Activated CD4-positive, alpha-beta memory T cell treated with anti-CD3 and anti-CD28 coated beads, Interleukin-2, amount 10 ng/mL, durations not matched to agents 7 days and 5 days (primary cell): ENCODE measurements at regions not wholly inside any gene's neighbourhood (a gene's known extent, or its start where the extent isn't known, plus 50 kb on each side); places are given as distances from the start of the nearest gene placed in this dataset.
"Not testable (repeated sequence)": the region's sequence is repeated elsewhere in the genome, so short reads cannot be mapped to it uniquely, and the experiment has no call there.

ENCODE experiments used
- CTCF ChIA-PET: fragments of 350-600 bp; sonication (Branson Sonifier 250); formaldehyde crosslinking; loops from one replicate; lab custom pipeline; 2021; ENCODE audit warnings: antibody characterized with exemption, inconsistent platforms; lab: Charles Lee
- POLR2A ChIA-PET: fragments of 350-600 bp; sonication (Branson Sonifier 250); formaldehyde crosslinking; loops from one replicate; lab custom pipeline; 2021; ENCODE audit warnings: antibody characterized with exemption; lab: Charles Lee
- DNase-seq: peaks from one replicate; pipeline ENCODE4 v3.0.0-alpha.2; 2020
- H3K27ac Mint-ChIP-seq: one replicate; pipeline ENCODE4 v1.8.0; 2021; ENCODE audit warnings: mild to moderate bottlenecking, mixed read lengths
- H3K27me3 Mint-ChIP-seq: one replicate; pipeline ENCODE4 v1.8.0; 2021; ENCODE audit warnings: mixed read lengths
- H3K36me3 Mint-ChIP-seq: one replicate; pipeline ENCODE4 v1.8.0; 2021; ENCODE audit warnings: low read depth, mixed read lengths
- H3K4me1 Mint-ChIP-seq: one replicate; pipeline ENCODE4 v1.8.0; 2021; ENCODE audit warnings: mixed read lengths
- H3K4me3 Mint-ChIP-seq: one replicate; pipeline ENCODE4 v1.8.0; 2021; ENCODE audit warnings: mild to moderate bottlenecking, mixed read lengths
- H3K9me3 Mint-ChIP-seq: one replicate; pipeline ENCODE4 v1.8.0; 2021; ENCODE audit warnings: mixed read lengths

GRCh38 chr18:40313030-40313642, 1641.9 kb upstream of the PIK3C3 start:
- H3K4me3 Mint-ChIP-seq = no peak overlapping the region
- no peak for DNase-seq
- peaks cover 8% of the 10 kb centered on the region for H3K9me3 Mint-ChIP-seq
- no peak overlapping the region for H3K27ac Mint-ChIP-seq
- no peaks in the 10 kb centered on the region for H3K4me1 Mint-ChIP-seq
- POLR2A ChIA-PET = no interaction called here
- CTCF ChIA-PET = no interaction called here
- H3K27me3 Mint-ChIP-seq = no peaks in the 10 kb centered on the region
- no peaks in the 10 kb centered on the region for H3K36me3 Mint-ChIP-seq

- ChIA-PET CTCF (no interaction called here), POLR2A (no interaction called here)
- Mint-ChIP-seq H3K36me3 (no peaks in the 10 kb centered on the region), H3K27ac (no peak overlapping the region), H3K4me1 (no peaks in the 10 kb centered on the region), H3K4me3 (no peak overlapping the region), H3K9me3 (peaks cover 13% of the 10 kb centered on the region), H3K27me3 (no peaks in the 10 kb centered on the region)
- DNase-seq = no peak
Measured at GRCh38 chr18:40307627-40308026, 1647.4 kb upstream of the PIK3C3 start.

DNA sequence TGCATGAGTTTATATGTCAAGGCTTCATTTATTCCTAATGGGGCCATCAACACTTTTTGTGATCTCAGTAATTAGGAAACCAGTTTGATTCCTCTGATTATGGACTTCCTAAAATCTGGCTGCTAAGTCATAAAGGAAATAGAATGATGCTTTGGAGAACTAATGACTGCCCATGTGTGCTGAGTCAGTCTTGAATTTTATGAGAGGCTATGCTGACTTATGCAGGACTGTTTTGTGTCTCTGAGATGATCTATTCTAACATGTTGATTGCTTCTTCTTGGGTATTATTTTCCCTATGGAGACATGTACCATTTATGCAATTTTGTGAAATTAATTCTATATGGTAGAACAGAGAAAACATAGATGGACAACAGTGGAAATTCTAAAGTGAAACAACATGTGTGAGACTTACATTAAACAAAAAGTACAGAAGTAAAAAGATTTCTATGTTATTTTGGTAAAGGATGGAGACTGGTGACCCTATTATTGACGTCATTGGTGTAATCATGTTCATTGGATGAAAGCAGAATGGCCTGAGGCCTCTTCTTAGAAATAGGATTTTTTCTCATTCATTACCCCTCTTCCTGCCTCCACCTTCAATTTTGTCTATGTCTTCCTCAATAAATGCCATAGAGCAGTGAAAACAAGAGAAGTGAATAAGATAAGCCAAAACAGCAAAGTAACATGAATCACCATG, 1658.2 kb upstream of the PIK3C3 start:
- no peak overlapping the region for H3K27ac Mint-ChIP-seq
- H3K9me3 Mint-ChIP-seq = peaks cover 13% of the 10 kb centered on the region
- H3K36me3 Mint-ChIP-seq = no peaks in the 10 kb centered on the region
- H3K4me3 Mint-ChIP-seq = no peak overlapping the region
- no peaks in the 10 kb centered on the region for H3K4me1 Mint-ChIP-seq
- DNase-seq = no peak
- CTCF ChIA-PET = no interaction called here
- POLR2A ChIA-PET = no interaction called here
- no peaks in the 10 kb centered on the region for H3K27me3 Mint-ChIP-seq

DNA sequence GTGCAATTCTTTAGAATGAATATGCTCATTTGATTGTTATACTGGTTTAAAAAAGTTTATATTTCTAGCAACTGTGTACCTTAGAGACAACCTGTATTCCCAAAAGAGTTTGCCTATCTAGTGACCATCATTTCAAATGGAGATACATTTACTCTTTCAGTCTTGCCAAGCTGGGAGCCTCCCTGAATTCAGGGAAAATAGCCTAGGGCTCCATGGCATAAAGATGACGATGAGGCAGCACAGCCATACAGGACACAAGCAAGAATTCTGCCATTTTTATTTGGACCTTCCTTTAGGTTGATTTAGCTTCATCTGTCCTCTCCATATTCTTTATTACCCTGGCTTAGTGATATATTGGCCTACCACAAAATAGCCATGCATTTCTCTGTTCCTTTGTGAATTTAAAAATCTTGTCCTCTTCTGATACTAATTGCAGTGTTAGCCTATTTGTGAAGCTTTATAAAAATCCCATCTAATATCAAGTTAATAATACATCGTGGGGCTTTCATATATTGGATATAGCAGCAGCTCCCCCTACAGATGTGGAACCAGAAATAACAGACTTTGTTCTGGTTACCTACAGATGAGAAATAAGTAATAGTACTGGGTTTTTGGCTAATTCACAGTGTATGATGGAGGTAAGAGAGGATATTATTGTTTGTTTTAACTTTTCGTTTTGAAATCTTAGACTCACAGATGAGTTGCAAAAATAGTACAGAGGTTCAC, 1661.9 kb upstream of the PIK3C3 start:
- no peak for DNase-seq
- POLR2A ChIA-PET = no interaction called here
- peaks cover 12% of the 10 kb centered on the region for H3K9me3 Mint-ChIP-seq
- no peak overlapping the region for H3K27ac Mint-ChIP-seq
- no peaks in the 10 kb centered on the region for H3K4me1 Mint-ChIP-seq
- no peaks in the 10 kb centered on the region for H3K27me3 Mint-ChIP-seq
- H3K4me3 Mint-ChIP-seq = no peak overlapping the region
- no peaks in the 10 kb centered on the region for H3K36me3 Mint-ChIP-seq
- CTCF ChIA-PET = no interaction called here

DNA sequence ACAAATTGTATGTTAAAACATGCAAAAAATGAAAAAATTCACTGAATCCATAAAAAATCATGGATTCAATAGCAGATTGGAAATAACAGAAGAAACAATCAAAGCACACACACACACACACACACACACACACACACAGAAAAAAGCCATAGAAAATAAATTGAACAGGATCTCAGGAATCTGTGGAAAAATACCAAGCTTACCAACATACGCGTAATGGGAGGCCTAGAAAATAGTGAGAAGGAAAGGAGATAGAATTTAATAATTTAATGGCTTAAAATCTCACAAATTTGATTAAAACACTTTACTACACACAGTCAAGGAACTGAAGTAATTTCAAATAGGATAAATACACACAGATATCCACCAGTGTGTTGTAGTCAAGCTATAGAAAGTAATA, 1671.5 kb upstream of the PIK3C3 start:
- Mint-ChIP-seq H3K27me3 (no peaks in the 10 kb centered on the region), H3K9me3 (peaks cover 4% of the 10 kb centered on the region), H3K27ac (no peak overlapping the region), H3K4me1 (no peaks in the 10 kb centered on the region), H3K36me3 (no peaks in the 10 kb centered on the region), H3K4me3 (no peak overlapping the region)
- POLR2A ChIA-PET = no interaction called here
- CTCF ChIA-PET = no interaction called here
- no peak for DNase-seq

DNA sequence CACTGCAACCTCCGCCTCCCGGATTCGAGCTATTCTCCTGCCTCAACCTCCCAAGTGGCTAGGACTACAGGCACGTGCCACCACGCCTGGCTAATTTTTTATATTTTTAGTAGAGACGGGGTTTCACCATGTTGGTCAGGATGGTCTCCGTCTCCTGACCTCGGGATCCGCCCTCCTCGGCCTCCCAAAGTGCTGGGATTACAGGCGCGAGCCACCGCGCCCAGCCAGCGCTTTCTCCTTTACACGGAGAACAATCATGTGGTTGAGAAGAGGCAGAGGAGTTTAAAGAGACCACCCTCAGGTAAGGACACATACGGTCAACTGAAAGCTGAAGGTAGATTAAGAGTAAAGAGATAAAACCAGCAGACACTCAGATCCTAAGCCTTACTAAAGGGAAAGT, 1673.7 kb upstream of the PIK3C3 start:
- CTCF ChIA-PET, DNase-seq, H3K27ac Mint-ChIP-seq, POLR2A ChIA-PET, H3K4me3 Mint-ChIP-seq, H3K36me3 Mint-ChIP-seq, H3K4me1 Mint-ChIP-seq, H3K27me3 Mint-ChIP-seq: not testable (repeated sequence)
- peaks cover 10% of the 10 kb centered on the region for H3K9me3 Mint-ChIP-seq

DNA sequence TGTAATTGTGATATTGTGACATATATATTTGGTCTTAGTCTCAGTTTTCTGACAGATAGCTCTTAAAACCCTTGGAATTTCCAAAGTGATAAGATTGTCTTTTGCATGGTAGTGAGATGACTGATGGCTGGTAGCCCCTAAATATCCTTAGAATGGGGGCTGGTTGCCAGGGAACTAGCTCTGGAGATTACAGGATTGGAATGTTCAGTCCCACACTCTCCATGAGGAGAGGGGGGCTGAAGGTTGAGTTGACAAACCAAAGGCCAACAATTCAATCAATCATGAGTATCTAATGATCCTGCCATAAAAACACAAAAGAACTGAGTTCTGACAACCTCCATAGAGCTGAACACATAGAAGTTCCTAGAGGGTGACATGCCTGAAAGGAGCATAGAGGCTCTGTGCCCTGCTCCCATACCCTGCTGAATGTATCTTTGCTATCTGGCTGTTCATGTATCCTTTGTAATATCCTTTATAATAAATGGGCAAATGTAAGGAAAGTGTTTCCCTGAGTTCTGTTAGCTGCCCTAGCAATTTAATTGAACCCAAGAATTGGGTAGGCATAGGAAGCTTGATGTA, 1680.3 kb upstream of the PIK3C3 start:
- H3K36me3 Mint-ChIP-seq = no peaks in the 10 kb centered on the region
- H3K9me3 Mint-ChIP-seq = peaks cover 18% of the 10 kb centered on the region
- H3K4me1 Mint-ChIP-seq = no peaks in the 10 kb centered on the region
- DNase-seq = no peak
- H3K27ac Mint-ChIP-seq = no peak overlapping the region
- ChIA-PET POLR2A (no interaction called here), CTCF (no interaction called here)
- H3K27me3 Mint-ChIP-seq = no peaks in the 10 kb centered on the region
- no peak overlapping the region for H3K4me3 Mint-ChIP-seq

DNA sequence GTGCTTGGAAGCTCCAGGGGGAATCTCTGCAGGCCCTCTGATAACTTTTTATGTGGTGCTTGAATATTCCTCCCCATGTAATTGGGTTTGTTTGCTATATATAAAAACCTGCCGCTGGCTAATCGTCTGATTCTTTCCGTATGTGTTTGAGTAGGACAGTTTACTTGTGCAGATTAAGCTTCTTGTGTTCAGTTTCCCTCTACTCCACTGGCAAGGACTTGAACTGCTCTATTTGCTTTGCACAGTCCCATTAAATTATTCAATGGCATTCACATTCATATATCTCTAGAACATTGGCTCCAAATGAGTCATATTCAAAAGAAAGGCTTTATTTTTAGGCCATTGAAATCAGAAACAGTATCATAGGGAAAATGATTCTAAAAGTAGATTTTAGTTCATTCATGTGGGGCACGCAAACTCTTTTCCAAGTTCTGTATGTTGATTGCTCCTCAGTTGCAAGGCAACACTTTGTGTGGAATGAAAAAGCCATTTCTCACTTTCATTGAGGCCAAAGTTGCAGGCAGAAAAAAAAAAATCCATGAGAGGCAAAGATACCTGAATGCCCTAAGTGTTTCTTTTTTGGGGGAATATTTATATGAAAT, 1682.3 kb upstream of the PIK3C3 start:
- peaks cover 23% of the 10 kb centered on the region for H3K9me3 Mint-ChIP-seq
- no peak for DNase-seq

DNA sequence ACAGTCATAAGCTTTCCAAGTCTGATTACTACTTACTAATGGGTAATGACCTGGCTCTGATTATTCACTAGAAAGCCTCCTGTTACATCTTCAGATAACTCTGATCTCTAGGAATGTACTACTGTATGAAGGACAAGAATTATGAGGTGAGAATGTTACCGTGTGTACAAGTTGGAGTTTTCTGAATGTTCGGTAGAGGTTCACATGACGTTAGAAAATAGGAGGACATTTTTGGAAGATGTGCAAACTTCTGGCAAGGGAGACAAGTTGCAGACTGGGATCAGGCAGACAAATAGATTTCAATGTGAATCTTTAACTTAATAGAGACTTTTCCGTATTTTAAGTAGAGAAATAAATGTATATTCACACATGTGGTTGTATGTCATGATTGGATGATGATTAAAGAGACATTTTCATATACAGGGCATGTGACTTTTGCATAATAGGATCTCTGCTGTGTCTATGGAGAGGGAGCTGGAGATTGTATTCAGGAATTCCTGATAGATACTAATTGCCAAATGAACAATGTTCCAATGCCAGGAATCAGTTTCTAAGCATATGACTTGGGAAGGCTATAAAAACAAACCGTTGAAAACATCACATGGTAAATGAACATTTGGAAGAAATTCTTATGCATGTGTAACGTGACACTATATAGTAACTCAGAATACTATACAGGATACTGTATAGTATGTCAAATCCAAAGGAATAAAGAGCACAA, 1695.8 kb upstream of the PIK3C3 start:
- H3K4me3 Mint-ChIP-seq = no peak overlapping the region
- no peak for DNase-seq
- ChIA-PET CTCF (no interaction called here), POLR2A (no interaction called here)
- no peaks in the 10 kb centered on the region for H3K27me3 Mint-ChIP-seq
- no peak overlapping the region for H3K27ac Mint-ChIP-seq
- no peaks in the 10 kb centered on the region for H3K36me3 Mint-ChIP-seq
- H3K4me1 Mint-ChIP-seq = no peaks in the 10 kb centered on the region
- peaks cover 11% of the 10 kb centered on the region for H3K9me3 Mint-ChIP-seq

More for the DNA sequence above, 1682.3 kb upstream of the PIK3C3 start:
- ChIA-PET POLR2A (no interaction called here), CTCF (no interaction called here)
- H3K4me3 Mint-ChIP-seq = no peak overlapping the region
- no peaks in the 10 kb centered on the region for H3K4me1 Mint-ChIP-seq
- H3K27me3 Mint-ChIP-seq = no peaks in the 10 kb centered on the region
- no peak overlapping the region for H3K27ac Mint-ChIP-seq
- no peaks in the 10 kb centered on the region for H3K36me3 Mint-ChIP-seq

DNA sequence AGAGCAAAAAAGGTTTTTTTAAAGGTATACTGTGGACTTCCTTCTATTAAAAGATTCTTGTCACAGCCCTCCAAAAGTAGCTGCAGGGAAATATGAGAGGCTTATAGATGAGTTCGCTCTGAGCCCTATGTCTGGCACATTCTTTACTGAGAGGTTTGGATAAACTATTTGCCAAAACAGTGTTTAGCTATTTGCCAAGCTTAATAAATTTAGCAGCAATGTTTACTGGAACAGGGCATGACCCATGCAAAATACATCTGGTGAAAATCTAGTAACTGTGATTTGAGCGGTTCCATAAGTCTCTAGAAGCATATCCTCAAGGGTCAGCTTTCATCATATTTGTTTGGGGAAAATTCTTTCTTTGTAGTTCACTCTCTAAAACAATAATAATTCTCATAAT, 1696.7 kb upstream of the PIK3C3 start:
- CTCF ChIA-PET = no interaction called here
- DNase-seq = no peak
- Mint-ChIP-seq H3K27ac (no peak overlapping the region), H3K4me3 (no peak overlapping the region), H3K9me3 (peaks cover 12% of the 10 kb centered on the region), H3K36me3 (no peaks in the 10 kb centered on the region), H3K4me1 (no peaks in the 10 kb centered on the region), H3K27me3 (no peaks in the 10 kb centered on the region)
- POLR2A ChIA-PET = no interaction called here

DNA sequence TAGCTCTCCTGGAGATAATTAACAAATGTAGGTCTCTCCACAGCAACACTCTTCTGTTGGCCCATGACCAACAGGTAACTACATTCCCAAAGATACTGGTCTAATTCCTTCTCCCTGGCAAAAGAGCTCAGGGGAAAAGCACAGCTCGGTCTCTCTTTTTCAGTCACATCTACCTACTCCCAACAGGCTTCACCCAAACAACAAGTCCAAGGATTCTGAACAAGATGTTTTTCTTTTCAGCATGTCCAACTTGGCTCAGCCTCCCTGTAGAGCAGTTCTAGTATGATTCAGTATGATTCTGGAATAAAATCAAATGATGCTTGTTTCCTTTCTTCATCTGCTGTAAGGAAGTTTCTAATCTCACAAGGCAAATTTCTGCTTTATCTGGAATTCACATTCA, 1704.8 kb upstream of the PIK3C3 start:
- DNase-seq = no peak
- Mint-ChIP-seq H3K27ac (no peak overlapping the region), H3K36me3 (no peaks in the 10 kb centered on the region), H3K4me1 (no peaks in the 10 kb centered on the region), H3K27me3 (no peaks in the 10 kb centered on the region), H3K9me3 (peaks cover 11% of the 10 kb centered on the region), H3K4me3 (no peak overlapping the region)
- ChIA-PET CTCF (no interaction called here), POLR2A (no interaction called here)

DNA sequence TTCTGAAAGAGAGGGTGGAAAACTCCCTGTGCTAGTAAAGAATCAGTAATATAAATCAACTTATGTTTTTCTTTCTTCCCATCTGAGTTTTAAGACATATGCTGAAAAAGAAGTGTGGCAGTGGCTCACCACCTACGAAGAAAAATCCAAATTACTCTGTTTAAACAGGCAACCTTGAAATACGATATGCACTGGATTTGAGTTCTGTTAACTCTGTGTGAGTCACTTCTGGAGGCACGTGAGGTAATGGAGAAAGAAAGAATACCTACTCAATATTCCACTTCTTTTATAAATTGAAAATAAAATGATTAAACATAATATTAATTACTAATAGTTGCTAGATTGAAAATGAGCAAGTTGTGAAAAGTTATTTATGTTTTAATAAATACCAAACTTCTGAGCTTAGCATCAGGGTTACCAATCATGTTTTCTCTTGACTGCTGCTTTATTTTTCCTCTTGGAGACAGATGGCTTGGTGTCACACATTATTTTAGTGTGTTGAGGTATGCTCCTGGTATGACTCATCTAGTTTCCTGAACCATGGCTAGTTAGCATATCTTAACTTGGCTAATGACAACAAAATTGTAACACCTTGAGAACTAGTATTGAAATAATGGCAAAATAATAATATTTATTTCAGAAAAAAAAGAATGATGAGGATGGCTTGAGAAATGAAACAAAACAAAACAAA, 1705.5 kb upstream of the PIK3C3 start:
- Mint-ChIP-seq H3K9me3 (peaks cover 14% of the 10 kb centered on the region), H3K27ac (no peak overlapping the region), H3K36me3 (no peaks in the 10 kb centered on the region), H3K4me1 (no peaks in the 10 kb centered on the region), H3K4me3 (no peak overlapping the region), H3K27me3 (no peaks in the 10 kb centered on the region)
- no peak for DNase-seq
- POLR2A ChIA-PET = no interaction called here
- CTCF ChIA-PET = no interaction called here
